ENCODE measurements at regions not wholly inside any gene's neighbourhood (a gene's known extent, or its start where the extent isn't known, plus 50 kb on each side); places are given as distances from the start of the nearest gene placed in this dataset.

- peaks cover 3% of the 10 kb centered on the region for H3K9me3 ChIP-seq (ENCODE audit: insufficient read depth, low read depth, low read length)
- no peak overlapping the region for H2AFZ ChIP-seq (ENCODE audit: insufficient read depth, low read length, poor library complexity)
- no peak overlapping the region for H3K4me3 ChIP-seq (ENCODE audit: low read depth, low read length)
- H3K4ac ChIP-seq (ENCODE audit: low read depth, low read length): no peak overlapping the region
- H3K4me1 ChIP-seq (ENCODE audit: control insufficient read depth in 1 of 2, insufficient read depth in 2 of 2, low read length in 2 of 2): peaks cover 0 to 3% of the 10 kb centered on the region in 2 experiments
- no peak overlapping the region for H3K18ac ChIP-seq (ENCODE audit: low read length)
- H3K79me1 ChIP-seq (ENCODE audit: low read length): no peaks in the 10 kb centered on the region
- DNase-seq: no peak
- H2BK120ac ChIP-seq (ENCODE audit: insufficient read depth, low read length, poor library complexity): no peak overlapping the region
- H2BK12ac ChIP-seq (ENCODE audit: low read length): no peak overlapping the region
- no peak overlapping the region for H2AK5ac ChIP-seq (ENCODE audit: low read length)
- no peak overlapping the region for H2BK5ac ChIP-seq (ENCODE audit: low read depth, low read length, poor library complexity)
- H3K23ac ChIP-seq (ENCODE audit: low read length): no peak overlapping the region
- no peak overlapping the region for H4K8ac ChIP-seq (ENCODE audit: low read depth, low read length)
- no peak overlapping the region for H3K9ac ChIP-seq (ENCODE audit: low read length)
- H3K36me3 ChIP-seq (ENCODE audit: control insufficient read depth in 1 of 2, insufficient read depth in 2 of 2, low read length in 2 of 2): no peaks in the 10 kb centered on the region
- H4K12ac ChIP-seq (ENCODE audit: low read depth, low read length): no peak overlapping the region
- H4K91ac ChIP-seq (ENCODE audit: low read depth, low read length): no peak overlapping the region
- no peak overlapping the region for H3K4me2 ChIP-seq (ENCODE audit: low read length)
- H3K27ac ChIP-seq (ENCODE audit: low read depth, low read length): no peak overlapping the region
- H3K27me3 ChIP-seq (ENCODE audit: insufficient read depth, low read length): no peaks in the 10 kb centered on the region
- no peaks in the 10 kb centered on the region for H3K79me2 ChIP-seq (ENCODE audit: control insufficient read depth, insufficient read depth, low read length, poor library complexity)
- no peak overlapping the region for H3K14ac ChIP-seq (ENCODE audit: low read length)
These were observed 101.2 kb upstream of the MKLN1 start for GRCh38 chr7:131226514-131226865.

- H2AK5ac ChIP-seq (ENCODE audit: low read length): no peak overlapping the region
- peaks cover 3% of the 10 kb centered on the region for H3K9me3 ChIP-seq (ENCODE audit: insufficient read depth, low read depth, low read length)
- no peak overlapping the region for H2BK12ac ChIP-seq (ENCODE audit: low read length)
- H4K12ac ChIP-seq (ENCODE audit: low read depth, low read length): no peak overlapping the region
- H3K4me2 ChIP-seq (ENCODE audit: low read length): no peak overlapping the region
- DNase-seq: no peak
- H2BK120ac ChIP-seq (ENCODE audit: insufficient read depth, low read length, poor library complexity): no peak overlapping the region
- no peaks in the 10 kb centered on the region for H3K79me1 ChIP-seq (ENCODE audit: low read length)
- H3K36me3 ChIP-seq (ENCODE audit: control insufficient read depth in 1 of 2, insufficient read depth in 2 of 2, low read length in 2 of 2): no peaks in the 10 kb centered on the region
- H3K27me3 ChIP-seq (ENCODE audit: insufficient read depth, low read length): no peaks in the 10 kb centered on the region
- no peak overlapping the region for H3K18ac ChIP-seq (ENCODE audit: low read length)
- H3K23ac ChIP-seq (ENCODE audit: low read length): no peak overlapping the region
- H3K4me1 ChIP-seq (ENCODE audit: control insufficient read depth in 1 of 2, insufficient read depth in 2 of 2, low read length in 2 of 2): peaks cover 0 to 3% of the 10 kb centered on the region in 2 experiments
- no peak overlapping the region for H4K8ac ChIP-seq (ENCODE audit: low read depth, low read length)
- no peak overlapping the region for H2BK5ac ChIP-seq (ENCODE audit: low read depth, low read length, poor library complexity)
- no peak overlapping the region for H3K4ac ChIP-seq (ENCODE audit: low read depth, low read length)
- no peak overlapping the region for H3K9ac ChIP-seq (ENCODE audit: low read length)
- H3K14ac ChIP-seq (ENCODE audit: low read length): no peak overlapping the region
- H3K79me2 ChIP-seq (ENCODE audit: control insufficient read depth, insufficient read depth, low read length, poor library complexity): no peaks in the 10 kb centered on the region
- H2AFZ ChIP-seq (ENCODE audit: insufficient read depth, low read length, poor library complexity): no peak overlapping the region
- H3K4me3 ChIP-seq (ENCODE audit: low read depth, low read length): no peak overlapping the region
- WGBS (ENCODE audit: extremely low coverage, insufficient coverage, insufficient read length): no CpG with 5 or more reads among the region's 10 CpGs
- no peak overlapping the region for H3K27ac ChIP-seq (ENCODE audit: low read depth, low read length)
- no peak overlapping the region for H4K91ac ChIP-seq (ENCODE audit: low read depth, low read length)
These were observed 96.1 kb upstream of the MKLN1 start for GRCh38 chr7:131231381-131232220.

GRCh38 chr7:131232768-131233167 lies 94.9 kb upstream of the MKLN1 start:
- Histone ChIP-seq H2BK5ac (ENCODE audit: low read depth, low read length, poor library complexity) (no peak overlapping the region), H4K8ac (ENCODE audit: low read depth, low read length) (no peak overlapping the region), H2AK5ac (ENCODE audit: low read length) (no peak overlapping the region), H2BK120ac (ENCODE audit: insufficient read depth, low read length, poor library complexity) (no peak overlapping the region), H3K36me3 (ENCODE audit: control insufficient read depth in 1 of 2, insufficient read depth in 2 of 2, low read length in 2 of 2) (no peaks in the 10 kb centered on the region), H3K79me1 (ENCODE audit: low read length) (no peaks in the 10 kb centered on the region), H4K12ac (ENCODE audit: low read depth, low read length) (no peak overlapping the region), H3K27ac (ENCODE audit: low read depth, low read length) (no peak overlapping the region), H3K18ac (ENCODE audit: low read length) (no peak overlapping the region), H3K79me2 (ENCODE audit: control insufficient read depth, insufficient read depth, low read length, poor library complexity) (no peaks in the 10 kb centered on the region), H3K4me2 (ENCODE audit: low read length) (no peak overlapping the region), H3K23ac (ENCODE audit: low read length) (no peak overlapping the region), H3K27me3 (ENCODE audit: insufficient read depth, low read length) (no peaks in the 10 kb centered on the region), H3K4ac (ENCODE audit: low read depth, low read length) (no peak overlapping the region), H3K14ac (ENCODE audit: low read length) (no peak overlapping the region), H4K91ac (ENCODE audit: low read depth, low read length) (no peak overlapping the region), H3K9me3 (ENCODE audit: insufficient read depth, low read depth, low read length) (peaks cover 3% of the 10 kb centered on the region), H2BK12ac (ENCODE audit: low read length) (no peak overlapping the region), H3K9ac (ENCODE audit: low read length) (no peak overlapping the region), H2AFZ (ENCODE audit: insufficient read depth, low read length, poor library complexity) (no peak overlapping the region), H3K4me1 (ENCODE audit: control insufficient read depth in 1 of 2, insufficient read depth in 2 of 2, low read length in 2 of 2) (peaks cover 0 to 3% of the 10 kb centered on the region in 2 experiments), H3K4me3 (ENCODE audit: low read depth, low read length) (no peak overlapping the region)
- DNase-seq: no peak
- no CpG with 5 or more reads among the region's 9 CpGs for WGBS (ENCODE audit: extremely low coverage, insufficient coverage, insufficient read length)

GRCh38 chr7:131233193-131233592 lies 94.5 kb upstream of the MKLN1 start:
- H2AK5ac ChIP-seq (ENCODE audit: low read length): no peak overlapping the region
- H2BK120ac ChIP-seq (ENCODE audit: insufficient read depth, low read length, poor library complexity): no peak overlapping the region
- no peaks in the 10 kb centered on the region for H3K79me2 ChIP-seq (ENCODE audit: control insufficient read depth, insufficient read depth, low read length, poor library complexity)
- H3K36me3 ChIP-seq (ENCODE audit: control insufficient read depth in 1 of 2, insufficient read depth in 2 of 2, low read length in 2 of 2): no peaks in the 10 kb centered on the region
- no peak overlapping the region for H3K9ac ChIP-seq (ENCODE audit: low read length)
- no peaks in the 10 kb centered on the region for H3K79me1 ChIP-seq (ENCODE audit: low read length)
- no peaks in the 10 kb centered on the region for H3K27me3 ChIP-seq (ENCODE audit: insufficient read depth, low read length)
- no peak for DNase-seq
- H3K4me2 ChIP-seq (ENCODE audit: low read length): no peak overlapping the region
- no peak overlapping the region for H3K27ac ChIP-seq (ENCODE audit: low read depth, low read length)
- peaks cover 0 to 3% of the 10 kb centered on the region in 2 experiments for H3K4me1 ChIP-seq (ENCODE audit: control insufficient read depth in 1 of 2, insufficient read depth in 2 of 2, low read length in 2 of 2)
- WGBS (ENCODE audit: extremely low coverage, insufficient coverage, insufficient read length): no CpG with 5 or more reads among the region's 4 CpGs
- H4K91ac ChIP-seq (ENCODE audit: low read depth, low read length): no peak overlapping the region
- H3K14ac ChIP-seq (ENCODE audit: low read length): no peak overlapping the region
- H2AFZ ChIP-seq (ENCODE audit: insufficient read depth, low read length, poor library complexity): no peak overlapping the region
- H3K9me3 ChIP-seq (ENCODE audit: insufficient read depth, low read depth, low read length): peaks cover 1% of the 10 kb centered on the region
- H3K18ac ChIP-seq (ENCODE audit: low read length): no peak overlapping the region
- H4K12ac ChIP-seq (ENCODE audit: low read depth, low read length): no peak overlapping the region
- H2BK5ac ChIP-seq (ENCODE audit: low read depth, low read length, poor library complexity): no peak overlapping the region
- H3K23ac ChIP-seq (ENCODE audit: low read length): no peak overlapping the region
- no peak overlapping the region for H3K4ac ChIP-seq (ENCODE audit: low read depth, low read length)
- H2BK12ac ChIP-seq (ENCODE audit: low read length): no peak overlapping the region
- H4K8ac ChIP-seq (ENCODE audit: low read depth, low read length): no peak overlapping the region
- no peak overlapping the region for H3K4me3 ChIP-seq (ENCODE audit: low read depth, low read length)

Measured in trophoblast cell (in vitro differentiated cells and primary cell).